ENCODE measurements at regions not wholly inside any gene's neighbourhood (a gene's known extent, or its start where the extent isn't known, plus 50 kb on each side); places are given as distances from the start of the nearest gene placed in this dataset.
"Not testable (repeated sequence)": the region's sequence is repeated elsewhere in the genome, so short reads cannot be mapped to it uniquely, and the experiment has no call there.

DNA sequence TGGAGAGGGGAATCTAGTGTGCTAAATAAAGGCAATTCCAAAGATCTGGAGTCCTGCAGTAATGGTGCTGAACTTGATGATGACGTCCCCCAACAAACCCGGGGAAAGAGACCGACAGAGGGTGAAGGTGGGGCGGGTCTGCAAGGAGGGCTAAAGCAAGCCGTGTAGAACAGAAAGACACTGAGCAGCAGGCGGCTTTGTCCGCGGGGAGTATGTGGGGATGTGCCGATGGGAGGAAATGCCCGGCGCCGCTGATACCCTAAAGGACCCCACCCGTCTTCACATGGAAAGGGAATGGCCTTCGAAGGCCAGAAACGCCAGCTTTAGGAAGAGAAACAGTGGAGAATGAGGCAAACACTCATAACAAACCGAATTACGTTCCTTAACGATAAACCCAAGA, 528.9 kb downstream of the ZNF674 start:
- TF ChIP-seq, protein P1, sequence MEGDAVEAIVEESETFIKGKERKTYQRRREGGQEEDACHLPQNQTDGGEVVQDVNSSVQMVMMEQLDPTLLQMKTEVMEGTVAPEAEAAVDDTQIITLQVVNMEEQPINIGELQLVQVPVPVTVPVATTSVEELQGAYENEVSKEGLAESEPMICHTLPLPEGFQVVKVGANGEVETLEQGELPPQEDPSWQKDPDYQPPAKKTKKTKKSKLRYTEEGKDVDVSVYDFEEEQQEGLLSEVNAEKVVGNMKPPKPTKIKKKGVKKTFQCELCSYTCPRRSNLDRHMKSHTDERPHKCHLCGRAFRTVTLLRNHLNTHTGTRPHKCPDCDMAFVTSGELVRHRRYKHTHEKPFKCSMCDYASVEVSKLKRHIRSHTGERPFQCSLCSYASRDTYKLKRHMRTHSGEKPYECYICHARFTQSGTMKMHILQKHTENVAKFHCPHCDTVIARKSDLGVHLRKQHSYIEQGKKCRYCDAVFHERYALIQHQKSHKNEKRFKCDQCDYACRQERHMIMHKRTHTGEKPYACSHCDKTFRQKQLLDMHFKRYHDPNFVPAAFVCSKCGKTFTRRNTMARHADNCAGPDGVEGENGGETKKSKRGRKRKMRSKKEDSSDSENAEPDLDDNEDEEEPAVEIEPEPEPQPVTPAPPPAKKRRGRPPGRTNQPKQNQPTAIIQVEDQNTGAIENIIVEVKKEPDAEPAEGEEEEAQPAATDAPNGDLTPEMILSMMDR (IDR thresholded peaks at IDR 0.05; ENCODE audit: insufficient read depth, low read depth, low read length, missing control alignments), result no peak
- no peak for DNase-seq (ENCODE audit: low read depth)
- no peak overlapping the region for H3K4me3 ChIP-seq (ENCODE audit: low read depth, low read length)

DNA sequence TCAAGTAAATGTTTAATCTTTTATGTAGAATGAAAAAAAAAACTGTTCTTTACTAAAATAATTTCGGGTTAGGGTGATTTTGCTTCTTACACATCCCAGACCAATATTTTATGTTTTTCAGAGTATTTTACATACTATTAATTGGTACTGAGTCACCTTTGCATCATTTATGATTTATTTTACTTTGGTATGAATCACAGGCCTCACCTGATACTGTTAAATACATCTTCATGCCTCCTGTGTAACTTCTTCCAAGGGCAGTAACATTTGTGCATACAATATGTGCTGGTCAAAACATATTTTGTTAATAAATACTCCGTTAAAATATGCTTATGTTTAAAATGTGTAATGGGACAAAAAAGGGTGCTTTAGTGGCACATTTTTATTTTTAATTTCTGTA, 529.6 kb downstream of the ZNF674 start:
- TF ChIP-seq, protein P1 (IDR thresholded peaks at IDR 0.05; ENCODE audit: insufficient read depth, low read depth, low read length, missing control alignments), result no peak
- no peak for DNase-seq (ENCODE audit: low read depth)
- no peak overlapping the region for H3K4me3 ChIP-seq (ENCODE audit: low read depth, low read length)

DNA sequence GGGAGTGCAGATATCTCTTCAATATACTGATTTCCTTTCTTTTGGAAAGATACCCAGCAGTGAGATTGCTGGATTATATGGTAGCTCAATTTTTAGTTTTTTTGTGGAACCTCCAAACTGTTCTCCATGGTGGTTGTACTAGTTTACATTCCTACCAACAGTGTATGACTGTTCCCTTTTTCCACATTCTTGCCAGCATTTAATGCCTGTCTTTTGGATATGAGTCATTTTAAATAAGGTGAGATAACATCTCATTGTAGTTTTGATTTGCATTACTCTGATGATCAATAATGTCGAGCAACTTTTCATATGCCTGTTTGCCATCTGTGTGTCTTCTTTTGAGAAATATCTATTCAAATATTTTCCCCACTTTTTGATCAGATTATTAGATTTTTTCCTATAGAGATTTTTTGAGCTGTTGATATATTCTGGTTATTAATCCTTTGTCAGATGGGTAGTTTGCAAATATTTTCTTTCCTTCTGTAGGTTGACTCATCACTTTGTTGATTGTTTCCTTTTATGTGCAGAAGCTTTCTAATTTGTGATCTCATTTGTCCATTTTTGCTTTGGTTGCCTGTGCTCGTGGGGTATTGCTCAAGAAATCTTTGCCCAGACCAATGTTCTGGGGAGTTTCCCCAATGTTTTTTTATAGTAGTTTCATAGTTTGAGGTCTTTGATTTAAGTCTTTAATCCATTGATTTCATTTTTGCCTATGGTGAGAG, 552.7 kb downstream of the ZNF674 start:
- no peak overlapping the region for H3K4me3 ChIP-seq (ENCODE audit: low read depth, low read length)
- TF ChIP-seq, protein P1 (IDR thresholded peaks at IDR 0.05; ENCODE audit: insufficient read depth, low read depth, low read length, missing control alignments), result no peak
- no peak for DNase-seq (ENCODE audit: low read depth)

DNA sequence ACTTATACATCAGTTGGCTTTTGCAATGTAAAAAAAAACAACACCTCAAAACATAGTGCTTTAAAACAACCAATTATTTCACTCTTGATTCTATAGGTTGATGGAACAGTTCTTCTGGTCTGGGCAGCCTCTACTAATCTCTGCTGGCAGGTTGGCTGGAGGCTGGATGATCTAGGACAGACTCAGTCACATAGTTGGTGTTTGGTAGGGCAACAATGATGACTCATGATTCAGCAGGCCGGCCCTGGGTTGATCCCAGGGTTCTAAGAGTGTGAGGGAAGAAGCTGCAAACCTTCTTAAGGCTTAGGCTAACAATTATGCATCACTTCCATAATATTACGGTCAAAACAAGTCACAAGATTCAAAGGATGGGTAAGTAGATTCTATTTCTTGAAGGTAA, 558.2 kb downstream of the ZNF674 start:
- DNase-seq (ENCODE audit: low read depth), result no peak
- TF ChIP-seq, protein P1 (IDR thresholded peaks at IDR 0.05; ENCODE audit: insufficient read depth, low read depth, low read length, missing control alignments), result no peak
- no peak overlapping the region for H3K4me3 ChIP-seq (ENCODE audit: low read depth, low read length)

DNA sequence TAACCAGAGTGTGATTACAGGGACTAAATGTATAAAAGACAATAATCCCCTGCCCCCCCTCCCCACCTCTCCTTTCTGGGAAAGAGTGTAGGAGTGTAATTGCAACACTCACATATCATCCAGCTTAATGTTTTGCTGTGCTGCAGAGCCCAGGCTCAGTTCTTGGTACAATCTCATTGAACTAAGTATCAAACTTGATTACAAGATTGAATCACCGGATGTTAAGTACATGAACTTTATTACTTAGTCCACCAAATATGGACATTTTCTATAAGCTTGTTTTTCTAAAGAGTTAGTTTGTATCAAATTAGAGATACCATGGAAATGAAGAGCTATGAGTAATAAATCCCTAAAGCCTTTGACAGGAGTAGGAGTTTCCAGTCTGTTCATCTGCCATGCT, 559.1 kb downstream of the ZNF674 start:
- DNase-seq (ENCODE audit: low read depth), result no peak
- H3K4me3 ChIP-seq (ENCODE audit: low read depth, low read length), result no peak overlapping the region
- TF ChIP-seq, protein P1 (IDR thresholded peaks at IDR 0.05; ENCODE audit: insufficient read depth, low read depth, low read length, missing control alignments), result no peak

DNA sequence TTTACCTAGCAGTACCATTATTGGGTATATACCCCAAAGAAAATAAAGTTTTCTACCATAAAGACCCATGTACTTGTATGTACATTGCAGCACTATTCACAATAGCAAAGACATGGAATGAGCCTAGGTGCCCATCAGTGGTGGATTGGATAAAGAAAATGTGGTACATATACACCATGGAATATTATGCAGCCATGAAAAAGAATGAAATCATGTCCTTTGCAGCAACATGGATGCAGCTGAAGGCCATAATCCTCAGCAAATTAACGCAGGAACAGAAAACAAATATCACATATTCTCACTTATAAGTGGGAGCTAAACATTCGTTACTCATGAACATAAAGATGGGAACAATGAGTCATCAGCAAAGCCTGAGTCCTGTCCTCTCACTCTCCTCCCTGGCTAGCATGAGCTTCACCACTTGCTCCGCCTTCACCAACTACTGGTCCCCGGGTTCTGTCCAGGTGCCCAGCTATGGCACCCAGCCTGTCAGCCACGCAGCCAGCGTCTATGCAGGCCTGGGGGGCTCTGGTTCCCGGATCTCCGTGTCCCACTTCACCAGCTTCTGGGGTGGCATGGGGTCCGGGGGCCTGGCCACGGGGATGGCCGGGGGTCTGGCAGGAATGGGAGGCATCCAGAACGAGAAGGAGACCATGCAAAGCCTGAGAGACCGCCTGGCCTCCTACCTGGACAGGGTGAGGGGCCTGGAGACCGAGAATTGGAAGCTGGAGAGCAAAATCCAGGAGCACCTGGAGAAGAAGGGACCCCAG, 562.1 kb downstream of the ZNF674 start:
- DNase-seq (ENCODE audit: low read depth); H3K4me3 ChIP-seq (ENCODE audit: low read depth, low read length): not testable (repeated sequence)

DNA sequence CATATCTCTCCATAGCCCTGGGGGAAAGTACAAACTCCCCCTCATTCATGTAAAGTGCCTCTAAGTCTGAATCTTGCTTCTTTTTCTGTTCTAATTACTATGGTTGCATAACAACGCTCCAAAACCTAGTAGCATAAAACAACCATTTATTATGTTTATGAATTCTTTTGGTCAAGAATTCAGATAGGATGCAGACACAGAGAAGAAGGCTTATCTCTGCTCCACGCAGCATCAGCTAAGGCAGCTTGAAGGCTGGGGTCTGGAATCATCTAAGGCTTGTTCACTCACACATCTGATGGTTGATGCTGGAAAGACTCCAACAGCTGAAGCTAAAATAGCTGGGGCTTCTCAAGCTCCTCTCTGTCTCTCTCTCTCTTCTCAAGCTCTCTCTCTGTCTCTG, 564.5 kb downstream of the ZNF674 start:
- DNase-seq (ENCODE audit: low read depth), result no peak
- TF ChIP-seq, protein P1 (IDR thresholded peaks at IDR 0.05; ENCODE audit: insufficient read depth, low read depth, low read length, missing control alignments), result no peak
- no peak overlapping the region for H3K4me3 ChIP-seq (ENCODE audit: low read depth, low read length)
